Activated T-helper 17 cell treated with anti-CD3 and anti-CD28 coated beads, Interleukin-2, amount 50 U/mL, for 72 hours (primary cell): ENCODE measurements at regions not wholly inside any gene's neighbourhood (a gene's known extent, or its start where the extent isn't known, plus 50 kb on each side); places are given as distances from the start of the nearest gene placed in this dataset.
"Not testable (repeated sequence)": the region's sequence is repeated elsewhere in the genome, so short reads cannot be mapped to it uniquely, and the experiment has no call there.

Experiments
- ATAC-seq: fragments of 150-1000 bp; cut with Tn5 transposase; replicated peaks from 2 replicates; pipeline ENCODE4 v1.10.0; 2021; ENCODE audit warnings: mild to moderate bottlenecking, moderate library complexity
- H3K27ac Mint-ChIP-seq: one replicate; pipeline ENCODE4 v1.8.0; 2022; ENCODE audit warnings: mixed read lengths
- H3K27me3 Mint-ChIP-seq: one replicate; pipeline ENCODE4 v1.8.0; 2022; ENCODE audit warnings: mixed read lengths
- H3K36me3 Mint-ChIP-seq: one replicate; pipeline ENCODE4 v1.8.0; 2022; ENCODE audit warnings: low read depth, mild to moderate bottlenecking, mixed read lengths
- H3K4me1 Mint-ChIP-seq: one replicate; pipeline ENCODE4 v1.8.0; 2022; ENCODE audit warnings: mixed read lengths
- H3K4me3 Mint-ChIP-seq: one replicate; pipeline ENCODE4 v1.8.0; 2022; ENCODE audit warnings: mild to moderate bottlenecking, mixed read lengths
- H3K9me3 Mint-ChIP-seq: one replicate; pipeline ENCODE4 v1.8.0; 2022; ENCODE audit warnings: mixed read lengths

DNA sequence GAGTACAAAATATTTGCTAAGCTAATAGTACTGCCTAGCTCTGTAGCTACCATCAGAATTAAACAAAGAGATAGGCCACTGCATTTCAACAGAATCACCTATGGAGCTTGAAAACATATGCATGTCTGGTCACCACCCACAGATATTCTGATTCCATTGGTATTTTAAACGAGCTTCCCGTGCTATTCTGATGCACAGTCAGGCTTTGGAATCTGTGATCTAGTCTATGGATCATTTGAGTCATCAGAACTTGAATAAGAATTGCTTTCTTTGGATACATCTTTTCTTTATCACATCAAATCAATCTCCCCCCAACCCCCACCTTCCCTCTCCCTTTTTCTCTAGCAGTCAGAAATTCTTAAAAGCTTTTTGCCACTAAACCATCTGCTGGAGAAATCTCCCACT is 124.7 kb downstream of the NPIPB5 start:
- H3K36me3 Mint-ChIP-seq, result no peaks in the 10 kb centered on the region
- H3K9me3 Mint-ChIP-seq, result no peaks in the 10 kb centered on the region
- ATAC-seq, result no peak
- H3K4me1 Mint-ChIP-seq, result no peaks in the 10 kb centered on the region
- H3K27ac Mint-ChIP-seq, result no peak overlapping the region
- no peak overlapping the region for H3K4me3 Mint-ChIP-seq
- H3K27me3 Mint-ChIP-seq, result peaks cover 11% of the 10 kb centered on the region

DNA sequence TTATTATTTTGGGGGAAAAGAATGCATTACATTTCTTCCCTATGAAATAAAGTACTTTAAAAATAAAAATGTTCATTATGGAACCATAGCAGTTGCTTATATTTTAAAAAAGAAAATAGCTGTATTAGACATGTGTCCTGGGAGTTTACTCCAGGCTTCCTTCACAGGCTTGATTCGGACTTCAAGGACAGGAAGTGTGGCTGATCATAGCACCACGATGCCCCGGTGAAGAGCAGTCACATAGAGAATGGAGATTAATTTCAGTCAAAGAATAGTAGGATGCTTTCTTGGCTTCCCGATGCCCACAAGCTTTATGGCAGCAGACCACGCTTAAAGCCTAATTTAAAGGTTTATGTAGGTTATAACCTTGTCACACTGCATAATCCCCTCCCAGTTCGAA is 125.1 kb downstream of the NPIPB5 start:
- H3K9me3 Mint-ChIP-seq, result no peaks in the 10 kb centered on the region
- peaks cover 11% of the 10 kb centered on the region for H3K27me3 Mint-ChIP-seq
- H3K36me3 Mint-ChIP-seq, result no peaks in the 10 kb centered on the region
- no peak overlapping the region for H3K27ac Mint-ChIP-seq
- H3K4me3 Mint-ChIP-seq, result no peak overlapping the region
- H3K4me1 Mint-ChIP-seq, result no peaks in the 10 kb centered on the region
- ATAC-seq, result no peak

DNA sequence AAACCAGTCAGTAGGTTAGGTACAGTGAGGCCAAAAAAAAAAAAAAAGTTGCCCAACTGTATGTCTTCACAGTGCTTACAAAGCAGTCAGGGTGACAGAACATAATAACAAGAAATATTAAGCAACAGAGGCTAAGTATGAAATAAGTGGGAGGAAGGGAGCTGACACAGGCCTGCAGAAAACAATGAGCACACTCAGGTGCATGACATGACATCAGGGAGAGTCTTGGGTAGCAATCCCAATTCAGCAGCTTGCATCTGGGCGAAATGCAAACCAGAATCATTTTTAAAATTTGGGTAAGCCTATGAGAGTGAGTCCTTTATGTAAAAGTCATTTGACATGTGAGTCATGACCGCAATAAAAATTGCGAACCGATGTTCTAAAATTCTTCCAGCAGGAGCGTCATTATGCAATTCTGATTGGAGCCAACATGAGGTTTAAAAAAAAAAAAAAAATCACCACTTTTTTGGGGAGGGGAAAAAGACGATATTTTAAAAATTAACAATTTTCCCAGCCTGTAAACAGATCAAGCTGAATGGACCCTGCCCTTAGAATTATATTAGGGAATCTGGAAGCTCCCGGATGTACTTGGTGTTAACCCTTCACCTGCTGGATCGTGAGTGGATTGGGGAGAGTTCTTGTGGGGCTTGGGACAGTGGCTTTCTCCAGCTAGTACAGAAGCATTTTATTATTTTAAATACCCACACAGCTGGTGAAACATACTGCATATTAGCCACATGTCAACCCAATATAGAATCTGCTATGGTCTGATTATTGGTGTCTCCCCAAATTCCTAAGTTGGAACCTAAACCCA is 127.9 kb downstream of the NPIPB5 start:
- Mint-ChIP-seq H3K27ac (no peak overlapping the region), H3K9me3 (no peaks in the 10 kb centered on the region), H3K36me3 (no peaks in the 10 kb centered on the region), H3K4me3 (no peak overlapping the region), H3K4me1 (no peaks in the 10 kb centered on the region), H3K27me3 (peaks cover 7% of the 10 kb centered on the region)
- ATAC-seq, result no peak

DNA sequence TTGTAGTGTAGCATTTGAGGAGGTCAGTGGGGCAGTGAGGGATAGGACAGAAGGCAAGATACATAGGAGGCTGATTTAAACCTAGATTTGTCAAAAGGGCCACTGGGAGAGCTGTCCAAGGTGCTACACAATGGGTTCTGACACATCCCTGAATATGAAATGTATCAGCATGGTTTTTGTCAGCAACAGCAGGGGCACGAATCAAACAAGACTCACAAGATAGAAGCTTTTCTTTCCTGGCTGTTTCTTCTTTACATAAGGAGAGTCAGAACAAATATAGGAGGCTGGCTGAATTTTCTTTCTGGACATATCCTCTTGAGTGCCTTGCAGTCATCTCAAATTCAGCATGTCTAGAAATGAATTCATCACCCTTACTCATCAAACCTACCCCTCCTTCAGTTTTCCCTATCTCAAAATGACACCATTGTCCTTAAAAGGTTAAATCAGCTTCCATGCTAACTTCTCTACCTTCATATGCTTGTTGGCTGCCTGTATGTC is 130.5 kb downstream of the NPIPB5 start:
- ATAC-seq, result peak; percentile 19
- H3K4me1 Mint-ChIP-seq, result no peaks in the 10 kb centered on the region
- H3K36me3 Mint-ChIP-seq, result no peaks in the 10 kb centered on the region
- no peak overlapping the region for H3K4me3 Mint-ChIP-seq
- H3K27me3 Mint-ChIP-seq, result no peaks in the 10 kb centered on the region
- H3K9me3 Mint-ChIP-seq, result no peaks in the 10 kb centered on the region
- H3K27ac Mint-ChIP-seq, result no peak overlapping the region

DNA sequence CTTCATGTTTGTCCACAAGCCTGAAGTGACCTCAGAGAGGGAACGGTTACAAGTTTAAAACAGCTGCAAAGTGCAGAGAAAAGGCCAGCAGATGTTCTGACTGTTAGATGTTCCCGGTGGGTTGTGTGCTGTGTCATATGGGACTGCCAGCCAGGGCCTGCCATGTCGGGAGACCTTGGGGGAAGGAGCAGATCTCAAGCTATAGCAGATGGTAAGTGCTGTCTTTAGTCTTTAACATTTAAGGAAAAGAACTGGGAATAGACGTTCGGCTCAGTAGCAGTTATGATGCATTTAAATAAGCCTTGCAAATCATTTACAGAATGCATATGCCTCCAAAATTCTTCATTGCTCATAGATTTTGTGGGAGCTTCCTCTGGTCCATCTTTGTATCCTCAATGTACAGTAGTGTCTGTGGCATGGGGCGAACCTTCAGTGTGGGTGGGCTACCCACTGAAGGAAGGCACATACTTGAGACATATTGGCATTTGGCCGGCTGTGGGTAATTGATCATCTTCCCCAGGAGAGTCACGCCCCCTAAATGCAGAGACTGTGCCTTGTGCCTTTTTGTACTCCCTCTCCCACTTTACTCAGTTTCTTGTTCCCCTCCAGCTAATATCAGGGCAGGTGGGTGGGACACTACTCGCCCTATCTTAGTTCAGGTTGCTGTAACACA is 131.9 kb downstream of the NPIPB5 start:
- no peaks in the 10 kb centered on the region for H3K27me3 Mint-ChIP-seq
- H3K4me1 Mint-ChIP-seq, result no peaks in the 10 kb centered on the region
- no peak for ATAC-seq
- H3K4me3 Mint-ChIP-seq, result no peak overlapping the region
- no peak overlapping the region for H3K27ac Mint-ChIP-seq
- no peaks in the 10 kb centered on the region for H3K36me3 Mint-ChIP-seq
- no peaks in the 10 kb centered on the region for H3K9me3 Mint-ChIP-seq

DNA sequence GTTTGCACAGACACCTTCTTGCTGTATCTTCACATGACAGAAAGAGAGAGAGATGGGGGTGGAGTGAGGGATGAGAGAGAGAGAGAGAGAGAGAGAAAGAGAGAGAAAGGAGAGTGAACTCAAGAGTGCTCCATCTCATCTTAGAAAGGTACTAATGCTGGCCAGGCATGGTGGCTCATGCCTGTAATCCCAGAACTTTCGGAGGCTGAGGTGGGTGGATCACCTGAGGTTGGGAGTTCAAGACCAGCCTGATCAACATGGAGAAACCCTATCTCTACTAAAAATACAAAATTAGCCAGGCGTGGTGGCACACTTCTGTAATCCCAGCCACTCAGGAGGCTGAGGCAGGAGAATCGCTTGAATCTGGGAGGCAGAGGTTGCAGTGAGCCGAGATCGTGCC is 132.5 kb downstream of the NPIPB5 start:
- not testable (repeated sequence) for H3K9me3 Mint-ChIP-seq, H3K4me1 Mint-ChIP-seq, H3K36me3 Mint-ChIP-seq, H3K27me3 Mint-ChIP-seq, H3K4me3 Mint-ChIP-seq, ATAC-seq, H3K27ac Mint-ChIP-seq

DNA sequence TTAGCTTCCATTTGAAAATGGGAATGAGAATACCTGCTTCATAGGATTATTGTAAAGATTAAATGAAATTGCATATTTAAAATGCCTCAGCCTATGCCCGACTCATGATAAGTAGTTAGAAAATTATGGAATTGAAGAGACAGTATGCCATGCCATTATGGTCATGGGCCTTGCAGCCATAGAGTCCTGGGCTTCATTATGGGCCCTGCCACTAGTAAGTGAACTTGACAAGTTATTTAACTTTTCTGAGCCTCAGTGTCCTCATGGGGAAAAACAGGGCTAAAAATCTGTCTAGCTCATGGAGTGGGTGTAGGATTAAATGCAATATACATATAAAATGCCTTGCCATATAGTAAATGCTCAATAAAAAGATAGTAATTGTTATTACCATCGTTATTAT is 133.2 kb downstream of the NPIPB5 start:
- Mint-ChIP-seq H3K4me3 (no peak overlapping the region), H3K36me3 (no peaks in the 10 kb centered on the region), H3K27ac (no peak overlapping the region), H3K4me1 (no peaks in the 10 kb centered on the region), H3K27me3 (no peaks in the 10 kb centered on the region), H3K9me3 (no peaks in the 10 kb centered on the region)
- no peak for ATAC-seq

DNA sequence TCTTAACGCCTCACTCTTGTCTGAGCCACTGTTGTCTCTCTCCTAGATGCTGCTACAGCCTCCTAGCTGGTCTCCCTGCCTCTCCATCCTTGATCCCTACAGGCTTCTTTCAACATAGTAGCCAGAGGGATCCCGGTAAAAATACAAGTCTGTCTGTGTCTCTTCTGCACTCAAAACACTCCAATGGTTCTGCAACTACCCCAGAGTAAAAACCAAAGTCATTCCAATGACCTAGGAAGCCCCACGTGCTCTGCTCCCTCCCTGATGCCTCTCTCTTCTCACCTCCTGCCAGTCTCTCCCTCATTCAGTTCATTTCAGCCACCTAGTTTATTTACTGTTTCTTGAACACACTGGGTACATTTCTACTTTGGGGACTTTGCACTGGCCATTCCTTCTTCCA is 135.2 kb downstream of the NPIPB5 start:
- no peak for ATAC-seq
- H3K9me3 Mint-ChIP-seq, result no peaks in the 10 kb centered on the region

DNA sequence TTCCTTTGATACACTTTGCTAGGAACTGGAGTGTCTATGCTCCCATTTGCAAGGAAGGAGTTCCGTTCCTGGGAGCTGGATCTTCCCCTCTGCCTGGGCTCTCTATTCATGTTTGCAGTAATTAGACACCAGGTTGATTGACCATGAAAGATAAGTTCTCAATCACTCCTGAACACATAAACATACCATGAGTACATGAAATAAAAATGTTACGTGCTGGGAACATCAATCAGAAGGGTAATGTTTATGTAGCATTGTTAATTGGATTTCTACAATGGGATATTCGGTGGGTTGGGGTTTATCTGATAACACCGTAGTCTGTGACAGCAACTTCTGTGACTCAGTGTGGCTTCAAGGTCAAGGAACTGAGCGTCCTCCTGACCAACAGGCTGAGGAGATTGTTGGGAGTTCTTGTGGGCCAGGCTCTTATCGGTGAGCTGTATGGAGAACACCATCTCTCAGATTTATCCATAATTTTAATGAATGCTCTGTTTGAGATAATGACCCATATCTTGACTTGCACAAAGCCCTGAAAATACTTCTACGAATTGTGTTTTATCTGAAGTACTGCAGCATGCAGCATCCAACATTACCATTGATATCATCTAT is 136.4 kb downstream of the NPIPB5 start:
- H3K4me1 Mint-ChIP-seq, result no peaks in the 10 kb centered on the region
- no peak overlapping the region for H3K4me3 Mint-ChIP-seq
- no peak for ATAC-seq
- H3K27me3 Mint-ChIP-seq, result no peaks in the 10 kb centered on the region
- H3K27ac Mint-ChIP-seq, result no peak overlapping the region
- no peaks in the 10 kb centered on the region for H3K36me3 Mint-ChIP-seq
- H3K9me3 Mint-ChIP-seq, result no peaks in the 10 kb centered on the region

More for the DNA sequence above, 135.2 kb downstream of the NPIPB5 start:
- H3K4me1 Mint-ChIP-seq, result no peaks in the 10 kb centered on the region
- no peaks in the 10 kb centered on the region for H3K36me3 Mint-ChIP-seq
- H3K4me3 Mint-ChIP-seq, result no peak overlapping the region
- H3K27me3 Mint-ChIP-seq, result no peaks in the 10 kb centered on the region
- H3K27ac Mint-ChIP-seq, result no peak overlapping the region

DNA sequence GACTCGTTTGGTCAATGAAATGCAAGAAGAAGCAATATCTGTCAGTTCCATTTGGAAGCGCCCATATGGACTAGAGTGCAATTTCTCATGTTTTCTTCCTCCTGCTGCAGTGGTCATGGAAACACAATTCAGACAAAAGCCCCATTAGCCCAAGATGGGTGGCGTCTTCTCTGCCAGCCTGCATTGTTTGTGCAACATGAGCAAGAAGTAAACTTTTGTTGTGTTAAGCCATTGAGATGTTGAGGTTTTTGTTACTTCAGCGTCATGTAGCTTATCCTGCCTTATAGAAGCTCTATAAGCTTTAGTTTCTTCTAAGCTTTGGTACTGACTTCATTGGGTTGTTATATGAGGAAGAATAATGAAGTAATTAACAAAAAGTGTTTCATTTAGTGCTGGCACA is 137.4 kb downstream of the NPIPB5 start:
- Mint-ChIP-seq H3K27ac (no peak overlapping the region), H3K27me3 (peaks cover under 1% of the 10 kb centered on the region), H3K4me1 (no peaks in the 10 kb centered on the region), H3K9me3 (no peaks in the 10 kb centered on the region), H3K36me3 (no peaks in the 10 kb centered on the region), H3K4me3 (no peak overlapping the region)
- ATAC-seq, result no peak

DNA sequence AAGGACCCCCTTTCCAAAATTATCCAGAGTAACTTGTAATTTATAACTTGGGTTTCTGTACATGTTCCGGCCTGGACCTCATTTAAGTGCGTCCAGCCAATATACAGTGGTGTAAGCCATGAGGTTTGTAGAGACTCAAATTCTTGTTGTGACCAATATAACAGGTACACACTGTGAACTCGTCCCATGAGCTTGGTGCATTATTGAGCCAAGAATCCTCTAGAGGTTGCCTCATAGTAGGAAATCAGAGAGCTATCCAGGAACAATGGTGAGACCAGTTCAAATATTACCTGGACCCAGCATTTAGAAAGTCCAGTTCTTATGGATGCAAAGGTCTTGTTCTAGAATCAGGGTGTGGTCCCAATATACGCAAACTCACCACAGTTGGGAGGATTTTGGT is 138.2 kb downstream of the NPIPB5 start:
- Mint-ChIP-seq H3K27ac (no peak overlapping the region), H3K36me3 (no peaks in the 10 kb centered on the region), H3K9me3 (no peaks in the 10 kb centered on the region), H3K4me3 (no peak overlapping the region), H3K4me1 (no peaks in the 10 kb centered on the region), H3K27me3 (peaks cover 6% of the 10 kb centered on the region)
- ATAC-seq, result no peak

DNA sequence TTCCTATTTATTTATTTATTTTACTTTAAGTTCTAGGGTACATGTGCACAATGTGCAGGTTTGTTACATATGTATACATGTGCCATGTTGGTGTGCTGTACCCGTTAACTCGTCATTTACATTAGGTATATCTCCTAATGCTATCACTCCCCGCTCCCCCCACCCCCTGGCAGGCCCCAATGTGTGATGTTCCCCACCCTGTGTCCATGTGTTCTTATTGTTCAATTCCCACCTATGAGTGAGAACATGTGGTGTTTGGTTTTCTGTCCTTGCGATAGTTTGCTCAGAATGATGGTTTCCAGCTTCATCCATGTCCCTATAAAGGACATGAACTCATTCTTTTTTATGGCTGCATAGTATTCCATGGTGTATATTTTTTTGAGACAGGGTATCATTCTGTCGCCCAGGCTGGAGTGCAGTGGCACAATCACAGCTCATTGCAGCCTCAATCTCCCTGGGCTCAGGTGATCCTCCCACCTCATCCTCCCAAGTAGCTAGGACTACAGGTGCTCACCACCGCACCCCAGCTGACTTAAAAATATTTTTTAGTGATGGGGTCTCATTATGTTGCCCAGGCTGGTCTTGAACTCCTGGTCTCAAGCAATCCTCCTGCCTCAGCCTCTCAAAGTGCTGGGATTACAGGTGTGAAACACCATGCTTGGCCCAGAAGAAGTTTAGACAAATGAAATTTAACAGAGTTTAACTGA is 140.6 kb downstream of the NPIPB5 start:
- H3K4me3 Mint-ChIP-seq, H3K27ac Mint-ChIP-seq, ATAC-seq, H3K4me1 Mint-ChIP-seq, H3K9me3 Mint-ChIP-seq, H3K36me3 Mint-ChIP-seq: not testable (repeated sequence)
- H3K27me3 Mint-ChIP-seq, result peaks cover 21% of the 10 kb centered on the region

DNA sequence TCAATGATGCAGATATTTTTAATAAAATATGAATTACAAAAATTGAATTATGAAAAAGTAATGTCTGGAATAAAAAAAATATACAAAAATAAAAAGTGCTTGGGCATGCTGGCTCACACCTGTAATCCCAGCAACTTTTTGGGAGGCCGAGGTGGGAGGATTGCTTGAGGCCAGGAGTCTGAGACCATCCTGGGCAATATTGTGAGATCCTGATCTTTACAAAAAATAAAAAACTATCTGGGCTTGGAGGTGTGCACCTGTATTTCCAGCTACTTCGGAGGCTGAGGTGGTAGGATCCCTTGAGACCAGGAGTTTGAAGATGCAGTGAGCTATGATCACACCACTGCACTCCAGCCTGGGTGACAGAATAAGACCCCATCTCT is 141.8 kb downstream of the NPIPB5 start:
- no peaks in the 10 kb centered on the region for H3K4me1 Mint-ChIP-seq
- H3K27me3 Mint-ChIP-seq, result peaks cover 21% of the 10 kb centered on the region
- H3K36me3 Mint-ChIP-seq, result no peaks in the 10 kb centered on the region
- no peaks in the 10 kb centered on the region for H3K9me3 Mint-ChIP-seq
- no peak for ATAC-seq
- no peak overlapping the region for H3K4me3 Mint-ChIP-seq
- H3K27ac Mint-ChIP-seq, result no peak overlapping the region

DNA sequence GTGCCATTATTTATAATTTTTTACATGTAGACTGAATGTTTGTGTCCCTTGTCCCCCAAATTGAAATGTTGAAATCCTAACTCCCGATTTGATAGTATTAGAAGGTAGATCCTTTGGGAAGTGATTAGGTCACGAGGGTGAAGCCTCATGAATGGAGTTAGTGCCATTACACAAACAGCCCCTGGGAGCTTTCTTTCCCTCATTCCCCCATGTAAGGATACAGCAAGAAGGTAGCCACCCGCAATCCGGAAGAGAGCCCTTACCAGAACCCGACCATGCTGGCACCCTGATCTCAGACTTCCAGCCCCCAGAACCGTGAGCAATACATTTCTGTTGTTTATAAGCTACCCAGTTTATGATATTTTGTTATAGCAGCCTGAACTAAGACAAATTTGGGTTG is 143.2 kb downstream of the NPIPB5 start:
- H3K27ac Mint-ChIP-seq, result no peak overlapping the region
- H3K4me1 Mint-ChIP-seq, result no peaks in the 10 kb centered on the region
- ATAC-seq, result no peak
- H3K36me3 Mint-ChIP-seq, result no peaks in the 10 kb centered on the region
- no peaks in the 10 kb centered on the region for H3K9me3 Mint-ChIP-seq
- peaks cover 26% of the 10 kb centered on the region for H3K27me3 Mint-ChIP-seq
- H3K4me3 Mint-ChIP-seq, result no peak overlapping the region
